HG03575 (cell line): ENCODE measurements at regions not wholly inside any gene's neighbourhood (a gene's known extent, or its start where the extent isn't known, plus 50 kb on each side); places are given as distances from the start of the nearest gene placed in this dataset.

Experiments used
- ATAC-seq: cut with Tn5 transposase; IDR thresholded peaks from one replicate; pipeline ENCODE4 v1.9.1; 2021; ENCODE audit not compliant: unreplicated experiment, insufficient number of reproducible peaks, low FRiP score; ENCODE audit errors: extremely low read depth

GRCh38 chr3:88621586-88621985 lies 471.8 kb downstream of the C3orf38 start:
- no peak for ATAC-seq

DNA sequence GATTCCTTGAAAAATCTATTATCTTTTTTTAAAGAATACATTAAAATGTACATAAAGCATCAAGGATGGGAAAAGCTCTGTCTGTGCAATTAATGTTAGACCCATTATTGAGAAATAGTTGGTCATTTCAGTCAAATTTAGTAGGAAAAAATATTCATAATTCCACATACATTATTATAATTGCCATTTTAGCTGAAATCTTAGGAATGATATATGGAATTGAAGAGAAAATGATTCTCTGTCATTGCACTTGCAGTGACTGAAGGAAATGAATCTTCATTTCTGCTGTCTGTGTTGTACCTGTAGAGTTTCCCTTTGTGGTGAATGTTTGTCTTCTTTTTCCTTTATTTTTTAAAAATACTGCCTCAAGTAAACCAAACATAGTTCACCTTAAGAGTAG lies 473.9 kb downstream of the C3orf38 start:
- no peak for ATAC-seq

DNA sequence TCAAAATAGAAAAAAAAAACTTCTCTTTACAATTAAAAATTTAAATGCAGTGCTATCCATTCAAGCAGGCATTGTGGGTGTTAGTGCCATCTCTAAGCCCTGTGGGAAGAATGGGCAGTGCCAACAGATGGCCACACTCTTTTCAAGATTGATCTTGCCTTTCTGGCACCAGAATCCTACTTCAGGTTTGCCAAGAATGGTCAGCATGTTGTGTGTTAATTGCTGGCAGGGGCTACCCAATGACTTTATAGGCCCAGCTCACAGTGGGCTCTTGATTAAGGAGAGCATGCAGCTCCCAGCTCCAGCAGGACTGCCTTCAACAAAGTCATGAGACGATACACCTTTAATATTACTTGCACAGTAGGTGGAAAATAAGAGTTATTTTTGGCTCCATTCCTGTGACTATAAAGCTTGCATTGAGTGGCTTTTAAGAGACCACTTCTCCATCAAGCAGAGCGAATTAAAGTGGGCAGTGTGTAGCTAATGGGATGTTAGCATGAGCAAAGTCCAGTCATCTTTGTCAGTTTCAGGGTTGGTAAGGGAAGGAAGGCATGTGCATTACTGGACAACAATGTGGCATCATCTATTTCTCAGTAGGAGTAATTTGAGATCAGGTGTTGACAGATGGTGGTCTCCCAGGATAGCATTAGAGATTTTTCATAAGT lies 476.8 kb downstream of the C3orf38 start:
- no peak for ATAC-seq

DNA sequence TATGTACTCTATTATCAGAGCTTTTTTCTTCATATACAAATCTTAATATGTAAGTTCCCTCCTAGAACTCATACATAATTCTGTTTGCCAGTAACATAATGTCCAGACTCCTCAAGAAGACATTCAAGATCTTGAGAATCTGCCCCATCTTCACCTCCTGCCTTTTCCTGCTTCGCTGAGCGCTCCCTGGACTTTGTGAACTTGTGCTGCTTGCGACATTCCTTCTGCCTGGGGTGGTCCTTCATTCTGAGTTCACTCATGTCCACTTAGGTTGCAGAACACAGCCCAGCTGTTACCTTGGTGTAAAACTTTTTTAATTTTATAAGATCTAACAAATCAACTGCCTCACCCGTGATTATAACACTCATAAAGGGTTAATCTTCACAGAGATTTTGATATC lies 478.5 kb upstream of the EPHA3 start:
- ATAC-seq: no peak

DNA sequence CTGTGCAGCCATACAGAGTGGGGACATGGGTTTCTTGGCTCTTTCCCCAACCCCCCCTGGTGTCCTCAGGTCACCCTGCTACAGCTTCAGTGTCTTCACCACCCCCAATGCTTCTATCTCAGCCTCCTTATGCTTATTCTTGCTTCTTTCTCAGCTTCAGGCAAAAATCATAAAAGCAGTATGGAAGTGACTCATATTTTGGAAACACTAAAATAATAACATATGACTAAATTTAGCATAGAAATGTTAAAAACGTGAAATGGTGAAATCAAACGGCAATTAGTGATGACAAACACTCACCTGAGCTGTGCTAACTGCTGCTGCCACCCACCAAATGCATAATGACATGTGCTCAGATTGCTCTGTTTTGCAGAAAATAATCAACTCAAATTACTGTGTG lies 475.2 kb upstream of the EPHA3 start:
- ATAC-seq: no peak

DNA sequence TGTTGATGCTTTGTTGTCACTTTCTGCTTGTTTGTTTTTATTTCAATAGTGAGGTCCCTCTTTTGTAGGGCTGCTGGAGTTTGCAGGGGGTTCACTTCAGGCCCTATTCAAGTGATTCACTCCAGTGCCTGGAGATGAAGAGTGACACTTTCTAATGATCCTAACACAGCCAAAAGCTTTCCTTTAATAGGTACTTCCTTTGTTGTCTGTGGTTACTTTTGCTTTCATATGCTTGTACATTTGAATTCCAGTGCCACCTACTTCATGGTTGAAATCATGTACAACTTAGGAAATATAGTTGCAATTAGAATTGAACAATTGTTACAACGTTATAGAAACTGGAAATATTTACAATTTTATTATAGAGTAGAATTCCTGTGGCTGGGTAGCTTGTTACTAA lies 466.8 kb upstream of the EPHA3 start:
- no peak for ATAC-seq

DNA sequence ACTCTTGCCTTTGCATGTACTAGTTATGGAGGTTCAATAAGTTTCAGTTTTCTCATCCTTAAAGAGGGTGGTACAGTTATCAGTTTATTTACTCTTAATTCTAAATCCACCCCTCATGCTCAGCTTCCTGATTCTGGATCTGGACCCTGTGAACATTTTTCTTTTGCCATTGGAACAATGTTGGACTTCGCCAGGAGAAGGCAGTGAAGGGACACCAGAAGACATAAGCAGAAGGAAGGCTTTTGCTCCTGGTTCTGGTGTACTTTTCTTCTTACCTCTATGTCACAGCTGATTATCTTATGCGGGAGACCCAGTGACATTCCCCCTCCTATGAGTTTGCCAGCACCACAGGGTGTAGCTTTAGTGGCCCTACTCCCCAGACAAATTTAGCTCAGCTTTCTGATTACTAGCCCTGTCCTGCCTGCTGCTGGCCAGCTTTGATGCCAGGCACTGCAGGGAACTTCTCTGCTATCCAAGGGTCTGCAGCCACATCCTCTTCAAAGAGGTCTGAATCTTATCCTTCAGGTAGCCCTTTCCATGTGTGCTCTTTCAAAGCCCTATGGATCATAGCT lies 466.3 kb upstream of the EPHA3 start:
- no peak for ATAC-seq

- no peak for ATAC-seq
These were observed 450.0 kb upstream of the EPHA3 start for GRCh38 chr3:88657459-88657858.

GRCh38 chr3:88661433-88661824 lies 446.0 kb upstream of the EPHA3 start:
- no peak for ATAC-seq

GRCh38 chr3:88668180-88668579 lies 439.2 kb upstream of the EPHA3 start:
- no peak for ATAC-seq

DNA sequence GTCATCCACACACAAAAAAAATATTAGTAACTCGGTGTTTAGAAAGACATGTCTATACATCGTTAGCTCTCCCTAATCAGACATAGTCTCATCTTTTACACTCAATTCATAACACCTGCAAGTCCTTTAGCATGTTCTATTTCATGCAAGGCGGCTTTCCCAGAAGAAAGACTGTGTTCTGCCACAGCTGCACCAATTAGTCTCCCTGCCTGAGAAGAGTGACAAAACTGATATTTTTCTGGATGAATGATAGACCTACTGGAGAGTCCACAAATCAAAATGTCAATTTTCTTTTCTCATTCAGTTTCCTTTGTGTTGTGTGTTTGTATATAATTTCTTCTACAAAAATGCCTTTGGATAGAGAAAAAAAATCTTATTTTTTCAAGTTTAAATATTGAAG lies 435.8 kb upstream of the EPHA3 start:
- no peak for ATAC-seq

- ATAC-seq: no peak
These were observed 430.1 kb upstream of the EPHA3 start for GRCh38 chr3:88677298-88677697.

GRCh38 chr3:88678747-88679146 lies 428.7 kb upstream of the EPHA3 start:
- no peak for ATAC-seq

DNA sequence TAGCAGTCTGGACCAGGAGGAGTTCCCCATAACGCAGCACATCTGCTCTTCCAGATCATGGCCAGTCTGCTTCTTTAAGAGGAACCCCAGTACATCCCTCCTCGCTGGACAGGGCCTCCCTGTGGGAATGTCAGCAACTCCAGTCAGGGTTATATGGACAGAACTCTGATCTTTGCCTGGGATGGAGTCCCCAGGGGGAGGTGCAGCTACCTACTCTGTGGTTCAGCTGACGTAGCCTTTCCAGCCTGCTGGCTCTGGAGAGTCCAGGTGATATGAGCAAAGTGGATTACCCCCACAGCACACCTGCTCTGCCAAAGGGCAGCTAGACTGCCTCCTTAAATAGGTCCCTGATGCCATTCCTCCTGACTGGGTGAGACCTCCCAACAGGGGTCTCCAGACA lies 417.1 kb upstream of the EPHA3 start:
- no peak for ATAC-seq

DNA sequence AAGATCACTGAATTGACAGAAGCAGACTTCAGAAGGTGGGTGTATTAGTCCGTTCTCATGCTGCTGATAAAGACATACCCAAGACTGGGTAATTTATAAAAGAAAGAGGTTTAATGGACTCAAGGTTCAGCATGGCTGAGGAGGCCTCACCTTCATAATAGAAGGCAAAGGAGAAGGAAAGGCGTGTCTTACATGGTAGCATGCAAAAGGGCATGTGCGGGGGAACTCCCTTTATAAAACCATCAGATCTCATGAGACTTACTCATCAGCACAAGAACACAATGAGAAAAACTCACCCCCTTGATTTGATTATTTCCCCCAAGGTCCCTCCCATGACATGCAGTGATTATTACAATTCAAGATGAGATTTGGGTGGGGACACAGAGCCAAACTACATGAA lies 416.3 kb upstream of the EPHA3 start:
- ATAC-seq: no peak

- no peak for ATAC-seq
These were observed 403.8 kb upstream of the EPHA3 start for GRCh38 chr3:88703501-88704059.

GRCh38 chr3:88704338-88704737 lies 403.1 kb upstream of the EPHA3 start:
- ATAC-seq: no peak

- ATAC-seq: no peak
These were observed 399.6 kb upstream of the EPHA3 start for GRCh38 chr3:88707837-88708236.

DNA sequence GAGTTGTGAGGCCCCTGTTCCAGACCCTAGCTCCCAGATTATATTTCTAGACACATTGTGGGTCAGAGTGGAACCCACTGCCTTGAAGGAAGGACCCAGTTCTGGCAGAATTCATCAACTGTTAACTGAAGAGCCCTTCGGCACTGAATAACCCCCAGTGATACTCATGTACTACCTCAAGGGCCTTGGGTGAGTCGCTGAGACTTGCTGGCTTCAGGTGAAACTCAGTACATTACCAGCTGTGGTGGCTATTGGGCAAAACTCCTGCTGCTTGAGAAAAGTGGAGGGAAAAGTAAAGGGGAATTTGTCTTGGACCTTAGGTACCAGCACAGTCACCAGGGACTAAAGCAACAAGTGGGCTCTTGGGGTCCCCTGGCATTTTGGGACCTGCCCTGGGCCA lies 394.9 kb upstream of the EPHA3 start:
- ATAC-seq: no peak

GRCh38 chr3:88713233-88713691 lies 394.2 kb upstream of the EPHA3 start:
- no peak for ATAC-seq
